Glutamatergic neuron (in vitro differentiated cells): ENCODE measurements at regions not wholly inside any gene's neighbourhood (a gene's known extent, or its start where the extent isn't known, plus 50 kb on each side); places are given as distances from the start of the nearest gene placed in this dataset.
"Not testable (repeated sequence)": the region's sequence is repeated elsewhere in the genome, so short reads cannot be mapped to it uniquely, and the experiment has no call there.

Source experiments
- DNase-seq: peaks from one replicate; pipeline ENCODE4 v3.0.0; 2022
- H3K27ac Mint-ChIP-seq: one replicate; pipeline ENCODE4 v1.8.0; 2020; ENCODE audit warnings: mild to moderate bottlenecking, mixed read lengths, inconsistent platforms; ENCODE audit not compliant: unreplicated experiment
- H3K27me3 Mint-ChIP-seq: one replicate; pipeline ENCODE4 v1.8.0; 2020; ENCODE audit warnings: mild to moderate bottlenecking, moderate library complexity, mixed read lengths, inconsistent platforms; ENCODE audit not compliant: unreplicated experiment
- H3K36me3 Mint-ChIP-seq: one replicate; pipeline ENCODE4 v1.8.0; 2020; ENCODE audit warnings: mild to moderate bottlenecking, mixed read lengths, inconsistent platforms; ENCODE audit not compliant: unreplicated experiment
- H3K4me1 Mint-ChIP-seq: one replicate; pipeline ENCODE4 v1.8.0; 2020; ENCODE audit warnings: mild to moderate bottlenecking, low read depth, mixed read lengths, inconsistent platforms; ENCODE audit not compliant: unreplicated experiment
- H3K4me3 Mint-ChIP-seq: one replicate; pipeline ENCODE4 v1.8.0; 2020; ENCODE audit warnings: mild to moderate bottlenecking, mixed read lengths, inconsistent platforms; ENCODE audit not compliant: unreplicated experiment
- H3K9me3 Mint-ChIP-seq: one replicate; pipeline ENCODE4 v1.8.0; 2020; ENCODE audit warnings: mild to moderate bottlenecking, moderate library complexity, mixed read lengths, inconsistent platforms; ENCODE audit not compliant: unreplicated experiment
- CTCF ChIP-seq: fragments of 200-600 bp; sonication (generic); IDR thresholded peaks from one replicate; pipeline ENCODE4 v1.5.0; 2021; ENCODE audit not compliant: partially characterized antibody, unreplicated experiment

- DNase-seq = no peak
- no peak overlapping the region for H3K27ac Mint-ChIP-seq
- TF ChIP-seq CTCF = no peak
- H3K27me3 Mint-ChIP-seq = peaks cover 5% of the 10 kb centered on the region
- no peaks in the 10 kb centered on the region for H3K4me1 Mint-ChIP-seq
- peaks cover 7% of the 10 kb centered on the region for H3K9me3 Mint-ChIP-seq
- peaks cover 5% of the 10 kb centered on the region for H3K36me3 Mint-ChIP-seq
- H3K4me3 Mint-ChIP-seq = no peak overlapping the region
These were observed 62.2 kb upstream of the TINAGL1 start for GRCh38 chr1:31514117-31514516.

GRCh38 chr1:31515056-31515775, 61.1 kb upstream of the TINAGL1 start:
- DNase-seq = no peak
- H3K27ac Mint-ChIP-seq = no peak overlapping the region
- peaks cover 13% of the 10 kb centered on the region for H3K36me3 Mint-ChIP-seq
- H3K4me1 Mint-ChIP-seq = no peaks in the 10 kb centered on the region
- peaks cover 7% of the 10 kb centered on the region for H3K9me3 Mint-ChIP-seq
- no peak for TF ChIP-seq CTCF
- H3K27me3 Mint-ChIP-seq = peaks cover 5% of the 10 kb centered on the region
- no peak overlapping the region for H3K4me3 Mint-ChIP-seq

- no peaks in the 10 kb centered on the region for H3K4me1 Mint-ChIP-seq
- peaks cover 5% of the 10 kb centered on the region for H3K27me3 Mint-ChIP-seq
- no peak overlapping the region for H3K4me3 Mint-ChIP-seq
- H3K9me3 Mint-ChIP-seq = peaks cover 7% of the 10 kb centered on the region
- no peak for DNase-seq
- peaks cover 17% of the 10 kb centered on the region for H3K36me3 Mint-ChIP-seq
- TF ChIP-seq CTCF = no peak
- H3K27ac Mint-ChIP-seq = no peak overlapping the region
These were observed 60.4 kb upstream of the TINAGL1 start for GRCh38 chr1:31515936-31516335.

- Mint-ChIP-seq H3K9me3 (peaks cover 7% of the 10 kb centered on the region), H3K4me3 (no peak overlapping the region), H3K27ac (no peak overlapping the region), H3K4me1 (no peaks in the 10 kb centered on the region), H3K36me3 (peaks cover 21% of the 10 kb centered on the region), H3K27me3 (peaks cover 2% of the 10 kb centered on the region)
- no peak for DNase-seq
- no peak for TF ChIP-seq CTCF
These were observed 59.0 kb upstream of the TINAGL1 start for GRCh38 chr1:31517301-31517700.

GRCh38 chr1:31517986-31518385, 58.3 kb upstream of the TINAGL1 start:
- H3K27me3 Mint-ChIP-seq, DNase-seq, H3K4me1 Mint-ChIP-seq, H3K4me3 Mint-ChIP-seq, H3K27ac Mint-ChIP-seq, H3K9me3 Mint-ChIP-seq: not testable (repeated sequence)
- H3K36me3 Mint-ChIP-seq = peaks cover 21% of the 10 kb centered on the region
